HepG2 (cell line): ENCODE measurements at regions not wholly inside any gene's neighbourhood (a gene's known extent, or its start where the extent isn't known, plus 50 kb on each side); places are given as distances from the start of the nearest gene placed in this dataset.

Source experiments
- ATAC-seq: fragments of 200-7000 bp; cut with Tn5 transposase; 3 replicates; pipeline ENCODE4 v1.9.1; 2020; ENCODE audit warnings: mild to moderate bottlenecking, moderate library complexity
- BruUV-seq: library from RNA; stranded (reverse); fragments of 400-500 nt; replicated peaks from 2 replicates; lab custom pipeline; 2021; lab: Mats Ljungman, UMichigan
- CTCF ChIA-PET: fragments of 300-600 bp; formaldehyde crosslinking; extraction: SDS; loops from one replicate; lab custom pipeline; 2021; ENCODE audit warnings: low total read pairs, inconsistent platforms, low intra/inter-chr PET ratio; lab: Yijun Ruan, JAX
- POLR2A ChIA-PET: fragments of 350-600 bp; sonication (Branson Sonifier 250); formaldehyde crosslinking; loops from one replicate; lab custom pipeline; 2020; ENCODE audit warnings: antibody characterized with exemption, inconsistent platforms; lab: Yijun Ruan, JAX
- DNase-seq: peaks from one replicate; pipeline ENCODE4 v3.0.0-alpha.2; 2015; ENCODE audit warnings: low spot score
- FAIRE-seq: peaks from 3 replicates; lab custom pipeline; 2011; peaks lifted over from hg19 to GRCh38; lab: Jason Lieb, UNC
- H2AFZ ChIP-seq: one replicate; pipeline ENCODE4 v1.6.1; 2011; ENCODE audit warnings: low read length, inconsistent platforms
- H3K27ac ChIP-seq: fragments of 300-600 bp; 3 replicates; pipeline ENCODE4 v1.8.0; 2011; ENCODE audit warnings: mixed run types, mild to moderate bottlenecking, mixed read lengths, low read length, inconsistent platforms; ENCODE audit not compliant: insufficient read depth; ENCODE audit errors: extremely low read length
- H3K27me3 ChIP-seq, 2 experiments: fragments of 200-600 bp in 1 of 2; 2 replicates in 1 of 2; 3 replicates in 1 of 2; pipeline versions ENCODE4 v1.6.0 to v1.8.0; 2011; ENCODE audit warnings: low read length in 2 of 2, mild to moderate bottlenecking in 2 of 2, moderate library complexity in 2 of 2, inconsistent platforms in 1 of 2; ENCODE audit not compliant: insufficient read depth in 2 of 2, control insufficient read depth in 1 of 2
- H3K36me3 ChIP-seq, 2 experiments: fragments of 200-600 bp in 1 of 2; replicated peaks in 1 of 2; 2 replicates in 1 of 2; 3 replicates in 1 of 2; pipeline versions ENCODE4 v1.5.1 to v1.8.0; 2011; ENCODE audit warnings: low read length in 2 of 2, inconsistent platforms in 1 of 2; ENCODE audit not compliant: insufficient read depth in 2 of 2, control insufficient read depth in 1 of 2
- H3K4me1 ChIP-seq: 2 replicates; pipeline ENCODE4 v1.5.1; 2012; ENCODE audit warnings: low read length, inconsistent platforms; ENCODE audit not compliant: insufficient read depth
- H3K4me2 ChIP-seq: 2 replicates; pipeline ENCODE4 v1.6.0; 2011; ENCODE audit warnings: low read depth, low read length, inconsistent platforms
- H3K4me3 ChIP-seq, 3 experiments: fragments of 200-600 bp in 1 of 3; sonication (generic), shearing (Covaris generic) in 1 of 3; replicated peaks in 1 of 3; 2 replicates each; pipeline ENCODE4 v1.5.1; 2011 to 2016; ENCODE audit warnings: low read length in 3 of 3, inconsistent platforms in 2 of 3, low read depth in 2 of 3, mild to moderate bottlenecking in 2 of 3, control low read depth in 1 of 3, mixed read lengths in 1 of 3; ENCODE audit not compliant: insufficient read depth in 1 of 3
- H3K79me2 ChIP-seq: one replicate; pipeline ENCODE4 v1.6.1; 2011; ENCODE audit warnings: low read length, inconsistent platforms; ENCODE audit not compliant: insufficient read depth
- H3K9ac ChIP-seq: 2 replicates; pipeline ENCODE4 v1.6.0; 2011; ENCODE audit warnings: mild to moderate bottlenecking, low read depth, low read length, inconsistent platforms; ENCODE audit not compliant: insufficient read depth
- H3K9me3 ChIP-seq: 2 replicates; pipeline ENCODE4 v1.5.1; 2012; ENCODE audit warnings: mild to moderate bottlenecking, low read length
- H4K20me1 ChIP-seq: 2 replicates; pipeline ENCODE4 v1.6.0; 2011; ENCODE audit warnings: inconsistent platforms, mild to moderate bottlenecking, low read length, moderate library complexity; ENCODE audit not compliant: insufficient read depth
- ATF7 ChIP-seq, 2 experiments: fragments of 450-650 bp in 1 of 2; sonication (generic) in 1 of 2; formaldehyde crosslinking in 1 of 2; IDR thresholded peaks; 2 replicates each; pipeline versions ENCODE4 v1.4.0 to v1.6.1; 2016 to 2020; ENCODE audit warnings: antibody characterized with exemption in 1 of 2, mild to moderate bottlenecking in 1 of 2, missing genetic modification reagents in 1 of 2
- CEBPB ChIP-seq: IDR thresholded peaks from 2 replicates; pipeline ENCODE4 v1.6.1; 2011; ENCODE audit warnings: low read depth, low read length, improper control_type of control experiment, borderline replicate concordance
- FOXK1 ChIP-seq: sonication (generic); formaldehyde crosslinking; IDR thresholded peaks from 2 replicates; pipeline ENCODE4 v1.4.0; 2020; ENCODE audit warnings: low read depth, missing genetic modification reagents, borderline replicate concordance
- HNRNPLL ChIP-seq: fragments of 200-400 bp; formaldehyde crosslinking; IDR thresholded peaks from 2 replicates; pipeline ENCODE4 v1.6.1; 2017; ENCODE audit warnings: mild to moderate bottlenecking, low read depth, low read length; ENCODE audit not compliant: poor library complexity, severe bottlenecking
- RCOR2 ChIP-seq: IDR thresholded peaks from 2 replicates; pipeline ENCODE4 v1.6.1; 2016; ENCODE audit warnings: missing biosample characterization, missing genetic modification reagents
- SOX13 ChIP-seq, 3 experiments: fragments of 450-650 bp in 1 of 3; sonication (generic) in 1 of 3; formaldehyde crosslinking in 1 of 3; IDR thresholded peaks in 2 of 3; conservative IDR thresholded peaks in 1 of 3; 2 replicates each; pipeline versions ENCODE4 v1.5.0 to v1.6.1; 2016 to 2020; ENCODE audit warnings: antibody characterized with exemption in 1 of 3, mild to moderate bottlenecking in 1 of 3, missing compliant biosample characterization in 1 of 3, missing genetic modification reagents in 1 of 3, moderate library complexity in 1 of 3
- SOX5 ChIP-seq: IDR thresholded peaks from 2 replicates; pipeline ENCODE4 v1.6.1; 2016; ENCODE audit warnings: borderline replicate concordance
- ZFP1 ChIP-seq: IDR thresholded peaks from 2 replicates; pipeline ENCODE4 v1.6.1; 2016
- WGBS: methylation state at CpG from one replicate; pipeline ENCODE4 v1.1.6; 2017; ENCODE audit warnings: low lambda C conversion rate; 5-methylcytosine and 5-hydroxymethylcytosine counted together
- in situ Hi-C: cut with HindIII; loops from 2 replicates; pipeline ENCODE4 v1.10.0; 2017; ENCODE audit warnings: low pct_unique_long_range_greater_than_20kb; ENCODE audit not compliant: extremely low pct_ligation_motif_present
- intact Hi-C: fragments of 100-400 bp; cut with micrococcal nuclease; formaldehyde crosslinking; loops from one replicate; pipeline ENCODE4 v1.10.0; 2022; ENCODE audit not compliant: unreplicated experiment

DNA sequence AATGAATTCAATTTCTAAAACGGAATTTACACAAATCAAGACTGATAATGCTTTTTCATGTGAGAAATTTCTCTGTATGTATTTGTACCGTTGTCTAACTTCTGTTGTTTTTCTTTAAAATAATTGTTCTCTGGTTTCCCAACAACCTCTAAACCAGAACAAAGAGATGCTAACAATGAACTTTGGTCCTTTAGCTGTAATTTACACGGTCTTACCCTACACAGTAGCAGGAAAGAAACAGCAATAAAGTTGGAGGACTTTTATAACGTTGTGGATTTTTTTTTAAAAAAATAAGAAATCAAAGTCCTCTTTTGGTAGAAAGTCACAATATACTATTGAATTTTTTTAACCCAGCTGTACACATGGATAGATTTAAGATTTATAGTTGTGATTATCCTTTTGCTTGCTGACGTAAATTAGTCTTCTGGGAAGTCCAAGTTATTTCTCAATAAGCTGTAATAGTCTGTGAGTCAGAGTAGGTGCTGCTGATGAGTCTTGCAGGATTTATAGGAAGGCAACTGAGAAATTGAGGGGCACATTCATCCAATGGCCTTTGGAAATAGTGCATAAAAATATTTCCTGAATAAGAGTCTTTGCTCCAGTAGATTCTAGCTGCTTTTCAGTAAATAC lies 76.8 kb upstream of the PCSK1 start:
- TF ChIP-seq HNRNPLL: no peak
- no peak for TF ChIP-seq ATF7 (IDR thresholded peaks at IDR 0.05)
- TF ChIP-seq ATF7 (CRISPR knock-in tag; IDR thresholded peaks at IDR 0.05): no peak
- TF ChIP-seq SOX13 (IDR thresholded peaks at IDR 0.05): no peak
- 0 out of 4 replicates have a peak, but pooled peaks of 1 of the 2 experiments have one; percentile 52 for TF ChIP-seq SOX13 (CRISPR knock-in tag; conservative IDR thresholded peaks at IDR 0.05 in 1 of 2, IDR thresholded peaks at IDR 0.05 in 1 of 2)
- no peak for TF ChIP-seq FOXK1 (CRISPR knock-in tag)
- TF ChIP-seq SOX5 (CRISPR knock-in tag): peak; percentile 56; the same call in 1 of the 2 replicates
- TF ChIP-seq CEBPB: peak; percentile 8; the same call in 1 of the 2 replicates
- H4K20me1 ChIP-seq: no peaks in the 10 kb centered on the region
- no peak overlapping the region for H3K9ac ChIP-seq
- no peak overlapping the region for H3K27ac ChIP-seq
- FAIRE-seq (no peak), ATAC-seq (no peak), DNase-seq (no peak)
- H3K9me3 ChIP-seq: no peaks in the 10 kb centered on the region
- no TSS peak for BruUV-seq
- in situ Hi-C loops: no loop called here
- H3K4me2 ChIP-seq: no peak overlapping the region
- POLR2A ChIA-PET: no interaction called here
- no peaks in the 10 kb centered on the region for H3K36me3 ChIP-seq
- H2AFZ ChIP-seq: no peak overlapping the region
- peaks cover 11% of the 10 kb centered on the region; the same call in 1 of the 2 replicates for H3K4me1 ChIP-seq
- no peaks in the 10 kb centered on the region for H3K79me2 ChIP-seq
- no peaks in the 10 kb centered on the region for H3K27me3 ChIP-seq
- intact Hi-C loops: no loop called here
- CTCF ChIA-PET: no interaction called here
- no peak overlapping the region for H3K4me3 ChIP-seq
- WGBS: 3% methylated on average over 5 of the region's 5 CpGs

DNA sequence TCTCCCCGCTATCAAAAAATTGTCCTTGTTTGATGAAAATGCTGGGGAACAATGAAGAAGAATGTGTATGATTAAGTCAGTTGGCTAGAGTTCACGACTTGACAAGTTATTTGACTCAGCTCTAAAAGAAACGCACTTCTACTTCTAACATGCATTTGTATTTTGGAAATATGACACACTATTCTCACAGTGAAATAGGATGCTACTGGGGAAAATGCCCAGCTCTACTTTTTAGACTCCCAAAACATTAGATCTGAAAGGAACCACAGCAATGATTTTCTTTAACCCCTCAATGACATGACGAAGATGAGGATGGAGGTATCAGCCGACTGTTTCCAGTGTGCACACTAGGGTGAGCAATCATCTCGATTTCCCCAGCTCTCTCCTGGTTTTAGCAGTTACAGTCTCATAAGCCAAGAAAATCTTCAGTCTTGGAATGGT lies 83.6 kb upstream of the PCSK1 start:
- no peak for FAIRE-seq
- no TSS peak for BruUV-seq
- ATAC-seq: no peak
- TF ChIP-seq RCOR2 (CRISPR knock-in tag) (no peak), ZFP1 (CRISPR knock-in tag) (no peak)
- Histone ChIP-seq H4K20me1 (no peaks in the 10 kb centered on the region), H3K27ac (no peak overlapping the region), H3K79me2 (no peaks in the 10 kb centered on the region), H3K9ac (no peak overlapping the region), H3K9me3 (no peaks in the 10 kb centered on the region), H2AFZ (no peak overlapping the region), H3K4me3 (no peak overlapping the region), H3K36me3 (no peaks in the 10 kb centered on the region), H3K4me1 (no peaks in the 10 kb centered on the region), H3K27me3 (no peaks in the 10 kb centered on the region), H3K4me2 (no peak overlapping the region)
- intact Hi-C loops (no loop called here), in situ Hi-C loops (no loop called here)
- WGBS: 23% methylated on average over 6 of the region's 6 CpGs
- CTCF ChIA-PET: no interaction called here
- POLR2A ChIA-PET: no interaction called here
- DNase-seq: no peak
